Peyer's patch (tissue), 4 donors: ENCODE measurements at regions not wholly inside any gene's neighbourhood (a gene's known extent, or its start where the extent isn't known, plus 50 kb on each side); places are given as distances from the start of the nearest gene placed in this dataset.

Experiments used
- CTCF ChIP-seq, 6 experiments: fragments of 450-650 bp in 4 of 6; fragments of 200-600 bp in 2 of 6; sonication (generic) in 1 of 6; IDR thresholded peaks; one replicate each; pipeline ENCODE4 v1.5.1; 2017 to 2019; ENCODE audit warnings: antibody characterized with exemption in 6 of 6, mild to moderate bottlenecking in 3 of 6, moderate library complexity in 1 of 6
- POLR2A ChIP-seq, 2 donors: fragments of 450-650 bp; IDR thresholded peaks; one replicate each; pipeline ENCODE4 v1.5.1; 2017; ENCODE audit warnings: antibody characterized with exemption in 2 of 2, mild to moderate bottlenecking in 2 of 2, moderate library complexity in 2 of 2

GRCh38 chr15:83340087-83340486 lies 55.6 kb upstream of the BNC1 start:
- TF ChIP-seq CTCF (IDR thresholded peaks at IDR 0.05) (no peak), POLR2A (IDR thresholded peaks at IDR 0.05) (no peak)
